Neural cell (in vitro differentiated cells): ENCODE measurements at regions not wholly inside any gene's neighbourhood (a gene's known extent, or its start where the extent isn't known, plus 50 kb on each side); places are given as distances from the start of the nearest gene placed in this dataset.

Source experiments
- H2AFZ ChIP-seq: fragments of 200-600, 300-800 bp; sonication (generic), shearing (Covaris generic); 2 replicates; pipeline ENCODE4 v1.6.0; 2014; ENCODE audit warnings: low read depth, mild to moderate bottlenecking, antibody characterized with exemption, low read length, moderate library complexity
- H3F3A ChIP-seq: fragments of 200-600 bp; shearing (Covaris generic); 2 replicates; pipeline ENCODE4 v1.6.1; 2016; ENCODE audit warnings: mild to moderate bottlenecking, moderate library complexity, mixed read lengths, antibody characterized with exemption, low read length; ENCODE audit not compliant: insufficient read depth, poor library complexity, severe bottlenecking
- H3K27ac ChIP-seq: fragments of 200-600, 300-800 bp; sonication (generic), shearing (Covaris generic); 2 replicates; pipeline ENCODE4 v1.5.1; 2014; ENCODE audit warnings: mild to moderate bottlenecking, low read length, moderate library complexity
- H3K27me3 ChIP-seq: fragments of 300-800, 200-600 bp; sonication (generic), shearing (Covaris generic); 2 replicates; pipeline ENCODE4 v1.6.0; 2014; ENCODE audit warnings: mild to moderate bottlenecking, low read depth, low read length, moderate library complexity; ENCODE audit not compliant: insufficient read depth
- H3K36me3 ChIP-seq: fragments of 300-800, 200-600 bp; sonication (generic), shearing (Covaris generic); 2 replicates; pipeline ENCODE4 v1.5.1; 2014; ENCODE audit warnings: mild to moderate bottlenecking, antibody characterized with exemption, low read length, moderate library complexity; ENCODE audit not compliant: insufficient read depth
- H3K4me2 ChIP-seq: fragments of 300-800, 200-600 bp; sonication (generic), shearing (Covaris generic); 2 replicates; pipeline ENCODE4 v1.6.0; 2014; ENCODE audit warnings: mild to moderate bottlenecking, low read length
- H3K4me3 ChIP-seq: fragments of 300-800, 200-600 bp; sonication (generic), shearing (Covaris generic); 2 replicates; pipeline ENCODE4 v1.5.1; 2014; ENCODE audit warnings: mild to moderate bottlenecking, low read length, moderate library complexity
- H3K79me2 ChIP-seq: fragments of 200-600 bp; shearing (Covaris generic); replicated peaks from 2 replicates; pipeline ENCODE4 v1.6.0; 2014; ENCODE audit warnings: mild to moderate bottlenecking, low read length, moderate library complexity; ENCODE audit not compliant: insufficient read depth
- H3K9ac ChIP-seq: fragments of 300-800, 200-600 bp; sonication (generic), shearing (Covaris generic); 2 replicates; pipeline ENCODE4 v1.6.1; 2016; ENCODE audit warnings: mild to moderate bottlenecking, low read length, mixed read lengths
- H3K9me2 ChIP-seq: fragments of 200-600 bp; shearing (Covaris generic); 2 replicates; pipeline ENCODE4 v1.6.1; 2016; ENCODE audit warnings: mild to moderate bottlenecking, low read length, mixed read lengths; ENCODE audit not compliant: insufficient read depth
- H3K9me3 ChIP-seq: fragments of 200-600, 300-800 bp; sonication (generic), shearing (Covaris generic); 2 replicates; pipeline ENCODE4 v1.6.1; 2016; ENCODE audit warnings: mild to moderate bottlenecking, mixed run types, low read length, moderate library complexity, mixed read lengths
- H4K20me1 ChIP-seq: fragments of 200-600 bp; shearing (Covaris generic); 2 replicates; pipeline ENCODE4 v1.6.1; 2016; ENCODE audit warnings: mild to moderate bottlenecking, mixed run types; ENCODE audit not compliant: insufficient read depth
- EP300 ChIP-seq: fragments of 450-650 bp; conservative IDR thresholded peaks from 2 replicates; pipeline ENCODE4 v1.6.1; 2014; ENCODE audit warnings: antibody characterized with exemption, mild to moderate bottlenecking, moderate library complexity; ENCODE audit not compliant: poor library complexity, severe bottlenecking
- EZH2 ChIP-seq: fragments of 200-600, 300-800 bp; shearing (Covaris generic), sonication (generic); IDR thresholded peaks from 2 replicates; pipeline ENCODE4 v1.6.1; 2014; ENCODE audit warnings: antibody characterized with exemption, low read length, borderline replicate concordance, mild to moderate bottlenecking; ENCODE audit not compliant: insufficient read depth, poor library complexity, severe bottlenecking
- MXI1 ChIP-seq: fragments of 450-650 bp; conservative IDR thresholded peaks from 2 replicates; pipeline ENCODE4 v1.6.1; 2014; ENCODE audit warnings: antibody characterized with exemption, mild to moderate bottlenecking; ENCODE audit not compliant: poor library complexity, severe bottlenecking
- POLR2AphosphoS5 ChIP-seq: IDR thresholded peaks from 2 replicates; pipeline ENCODE4 v1.6.1; 2012
- RAD21 ChIP-seq: fragments of 450-650 bp; conservative IDR thresholded peaks from 2 replicates; pipeline ENCODE4 v1.6.1; 2014; ENCODE audit warnings: antibody characterized with exemption, mild to moderate bottlenecking, moderate library complexity
- SMC3 ChIP-seq: fragments of 450-650 bp; conservative IDR thresholded peaks from 2 replicates; pipeline ENCODE4 v1.6.1; 2014; ENCODE audit warnings: antibody characterized with exemption, mild to moderate bottlenecking, moderate library complexity; ENCODE audit not compliant: poor library complexity
- TAF1 ChIP-seq: IDR thresholded peaks from 2 replicates; pipeline ENCODE4 v1.6.1; 2012; ENCODE audit warnings: low read depth
- TF ChIP-seq, protein P1 (sequence below): IDR thresholded peaks from 2 replicates; pipeline ENCODE4 v1.6.1; 2012; ENCODE audit warnings: borderline replicate concordance
- TF ChIP-seq, protein P2 (sequence below): fragments of 450-650 bp; IDR thresholded peaks from 2 replicates; pipeline ENCODE4 v1.5.1; 2014; ENCODE audit warnings: antibody characterized with exemption, mild to moderate bottlenecking, moderate library complexity; ENCODE audit not compliant: poor library complexity, severe bottlenecking

DNA sequence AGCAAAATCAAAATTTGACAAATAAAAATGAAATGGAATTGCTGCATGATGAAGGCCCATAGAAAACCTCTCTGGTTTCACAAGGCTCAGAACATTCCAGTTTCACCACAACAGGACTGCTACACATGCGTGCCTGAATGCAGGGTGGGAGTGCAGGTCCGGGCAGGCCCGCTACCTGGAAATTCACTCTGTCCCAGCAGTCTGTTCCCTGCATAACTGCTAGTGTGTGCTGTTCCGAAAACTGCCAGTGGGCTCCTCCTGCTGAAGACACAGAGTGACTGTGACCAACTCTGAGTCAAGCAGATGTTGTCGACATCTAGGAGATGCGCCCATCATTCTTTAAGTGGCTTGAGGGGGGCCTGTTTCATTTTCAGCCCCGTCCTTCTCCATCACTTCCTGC, 284.8 kb upstream of the MAF start:
- H3F3A ChIP-seq, result no peaks in the 10 kb centered on the region
- H3K4me3 ChIP-seq, result no peak overlapping the region
- no peaks in the 10 kb centered on the region for H3K9me2 ChIP-seq
- no peak overlapping the region for H3K4me2 ChIP-seq
- H3K9ac ChIP-seq, result no peak overlapping the region
- no peaks in the 10 kb centered on the region for H3K79me2 ChIP-seq
- H3K36me3 ChIP-seq, result no peaks in the 10 kb centered on the region
- TF ChIP-seq POLR2AphosphoS5 (no peak), MXI1 (no peak), EP300 (no peak), EZH2 (no peak), SMC3 (no peak), TAF1 (no peak), RAD21 (no peak)
- TF ChIP-seq, protein P1, sequence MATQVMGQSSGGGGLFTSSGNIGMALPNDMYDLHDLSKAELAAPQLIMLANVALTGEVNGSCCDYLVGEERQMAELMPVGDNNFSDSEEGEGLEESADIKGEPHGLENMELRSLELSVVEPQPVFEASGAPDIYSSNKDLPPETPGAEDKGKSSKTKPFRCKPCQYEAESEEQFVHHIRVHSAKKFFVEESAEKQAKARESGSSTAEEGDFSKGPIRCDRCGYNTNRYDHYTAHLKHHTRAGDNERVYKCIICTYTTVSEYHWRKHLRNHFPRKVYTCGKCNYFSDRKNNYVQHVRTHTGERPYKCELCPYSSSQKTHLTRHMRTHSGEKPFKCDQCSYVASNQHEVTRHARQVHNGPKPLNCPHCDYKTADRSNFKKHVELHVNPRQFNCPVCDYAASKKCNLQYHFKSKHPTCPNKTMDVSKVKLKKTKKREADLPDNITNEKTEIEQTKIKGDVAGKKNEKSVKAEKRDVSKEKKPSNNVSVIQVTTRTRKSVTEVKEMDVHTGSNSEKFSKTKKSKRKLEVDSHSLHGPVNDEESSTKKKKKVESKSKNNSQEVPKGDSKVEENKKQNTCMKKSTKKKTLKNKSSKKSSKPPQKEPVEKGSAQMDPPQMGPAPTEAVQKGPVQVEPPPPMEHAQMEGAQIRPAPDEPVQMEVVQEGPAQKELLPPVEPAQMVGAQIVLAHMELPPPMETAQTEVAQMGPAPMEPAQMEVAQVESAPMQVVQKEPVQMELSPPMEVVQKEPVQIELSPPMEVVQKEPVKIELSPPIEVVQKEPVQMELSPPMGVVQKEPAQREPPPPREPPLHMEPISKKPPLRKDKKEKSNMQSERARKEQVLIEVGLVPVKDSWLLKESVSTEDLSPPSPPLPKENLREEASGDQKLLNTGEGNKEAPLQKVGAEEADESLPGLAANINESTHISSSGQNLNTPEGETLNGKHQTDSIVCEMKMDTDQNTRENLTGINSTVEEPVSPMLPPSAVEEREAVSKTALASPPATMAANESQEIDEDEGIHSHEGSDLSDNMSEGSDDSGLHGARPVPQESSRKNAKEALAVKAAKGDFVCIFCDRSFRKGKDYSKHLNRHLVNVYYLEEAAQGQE, result no peak
- TF ChIP-seq, protein P2, sequence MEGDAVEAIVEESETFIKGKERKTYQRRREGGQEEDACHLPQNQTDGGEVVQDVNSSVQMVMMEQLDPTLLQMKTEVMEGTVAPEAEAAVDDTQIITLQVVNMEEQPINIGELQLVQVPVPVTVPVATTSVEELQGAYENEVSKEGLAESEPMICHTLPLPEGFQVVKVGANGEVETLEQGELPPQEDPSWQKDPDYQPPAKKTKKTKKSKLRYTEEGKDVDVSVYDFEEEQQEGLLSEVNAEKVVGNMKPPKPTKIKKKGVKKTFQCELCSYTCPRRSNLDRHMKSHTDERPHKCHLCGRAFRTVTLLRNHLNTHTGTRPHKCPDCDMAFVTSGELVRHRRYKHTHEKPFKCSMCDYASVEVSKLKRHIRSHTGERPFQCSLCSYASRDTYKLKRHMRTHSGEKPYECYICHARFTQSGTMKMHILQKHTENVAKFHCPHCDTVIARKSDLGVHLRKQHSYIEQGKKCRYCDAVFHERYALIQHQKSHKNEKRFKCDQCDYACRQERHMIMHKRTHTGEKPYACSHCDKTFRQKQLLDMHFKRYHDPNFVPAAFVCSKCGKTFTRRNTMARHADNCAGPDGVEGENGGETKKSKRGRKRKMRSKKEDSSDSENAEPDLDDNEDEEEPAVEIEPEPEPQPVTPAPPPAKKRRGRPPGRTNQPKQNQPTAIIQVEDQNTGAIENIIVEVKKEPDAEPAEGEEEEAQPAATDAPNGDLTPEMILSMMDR, result no peak
- no peaks in the 10 kb centered on the region for H3K9me3 ChIP-seq
- no peak overlapping the region for H2AFZ ChIP-seq
- H3K27me3 ChIP-seq, result no peaks in the 10 kb centered on the region
- no peaks in the 10 kb centered on the region for H4K20me1 ChIP-seq
- H3K27ac ChIP-seq, result no peak overlapping the region

DNA sequence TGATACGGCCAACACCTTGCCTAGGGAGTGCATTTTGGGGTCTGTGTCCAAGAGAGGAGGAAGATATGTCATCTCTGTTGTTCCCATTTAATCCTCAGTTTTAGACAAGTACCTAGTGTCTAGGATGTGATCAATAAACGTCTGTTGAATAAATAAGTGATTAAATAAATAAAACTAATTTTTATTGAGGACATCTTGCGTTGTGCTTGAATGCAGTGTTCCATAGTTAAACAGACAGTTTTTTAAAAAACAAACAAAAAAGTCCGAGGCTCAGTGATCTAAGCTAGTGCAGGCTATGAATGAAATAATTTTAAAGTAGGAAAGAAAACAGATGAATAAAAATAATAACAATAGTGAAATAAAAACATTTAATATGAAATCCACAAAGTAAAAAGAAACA, 283.0 kb upstream of the MAF start:
- Histone ChIP-seq H3K27ac (no peak overlapping the region), H3K4me2 (no peak overlapping the region), H3K9me3 (no peaks in the 10 kb centered on the region), H3K4me3 (no peak overlapping the region), H4K20me1 (no peaks in the 10 kb centered on the region), H3K79me2 (no peaks in the 10 kb centered on the region), H3K27me3 (no peaks in the 10 kb centered on the region), H3F3A (no peaks in the 10 kb centered on the region), H2AFZ (no peak overlapping the region), H3K9me2 (no peaks in the 10 kb centered on the region), H3K36me3 (no peaks in the 10 kb centered on the region), H3K9ac (no peak overlapping the region)
- TF ChIP-seq POLR2AphosphoS5, result no peak
- TF ChIP-seq SMC3, result no peak
- TF ChIP-seq EZH2, result no peak
- TF ChIP-seq TAF1, result no peak
- no peak for TF ChIP-seq MXI1
- no peak for TF ChIP-seq EP300
- TF ChIP-seq, protein P1, result no peak
- no peak for TF ChIP-seq RAD21
- TF ChIP-seq, protein P2, result no peak
